A549 (cell line): ENCODE measurements at regions not wholly inside any gene's neighbourhood (a gene's known extent, or its start where the extent isn't known, plus 50 kb on each side); places are given as distances from the start of the nearest gene placed in this dataset.

Source experiments
- TP53 ChIP-seq: fragments of 250-450 bp; sonication (Bioruptor Pico); IDR thresholded peaks from 2 replicates; pipeline ENCODE4 v1.5.0; 2021; ENCODE audit warnings: mild to moderate bottlenecking, moderate library complexity
- ZFP36 ChIP-seq: fragments of 450-650 bp; IDR thresholded peaks from 2 replicates; pipeline ENCODE4 v1.6.1; 2014; ENCODE audit warnings: borderline replicate concordance; ENCODE audit not compliant: partially characterized antibody

DNA sequence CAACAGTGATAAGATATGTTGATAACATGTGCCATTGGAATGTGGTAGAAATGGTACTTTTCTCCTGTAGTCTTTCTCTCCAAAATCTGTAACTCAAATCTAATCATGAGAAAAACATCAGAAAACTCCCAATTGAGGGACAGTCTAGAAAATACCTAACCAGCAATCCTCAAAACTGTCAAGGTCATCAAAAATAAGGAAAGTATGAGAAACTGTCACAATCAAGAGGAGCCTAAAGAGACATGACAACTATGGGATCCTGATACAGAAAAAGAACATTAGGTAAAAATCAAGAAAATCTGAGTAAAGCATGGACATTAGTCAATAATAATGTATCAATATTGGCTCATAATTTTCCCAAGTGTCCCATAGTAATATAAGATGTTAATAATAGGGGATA, 124.5 kb upstream of the PPP1R2C start:
- no peak for TF ChIP-seq ZFP36
- no peak for TF ChIP-seq TP53 (CRISPR knock-in tag)
